Bone marrow (tissue), 2 donors: ENCODE measurements at regions not wholly inside any gene's neighbourhood (a gene's known extent, or its start where the extent isn't known, plus 50 kb on each side); places are given as distances from the start of the nearest gene placed in this dataset.
"Not testable (repeated sequence)": the region's sequence is repeated elsewhere in the genome, so short reads cannot be mapped to it uniquely, and the experiment has no call there.

Source experiments
- DNase-seq, 2 donors: peaks; one replicate each; lab custom pipeline; 2025; lab: John Stamatoyannopoulos, UW

GRCh38 chr7:118802726-118803125 is 578.2 kb downstream of the ANKRD7 start:
- no peak for DNase-seq

DNA sequence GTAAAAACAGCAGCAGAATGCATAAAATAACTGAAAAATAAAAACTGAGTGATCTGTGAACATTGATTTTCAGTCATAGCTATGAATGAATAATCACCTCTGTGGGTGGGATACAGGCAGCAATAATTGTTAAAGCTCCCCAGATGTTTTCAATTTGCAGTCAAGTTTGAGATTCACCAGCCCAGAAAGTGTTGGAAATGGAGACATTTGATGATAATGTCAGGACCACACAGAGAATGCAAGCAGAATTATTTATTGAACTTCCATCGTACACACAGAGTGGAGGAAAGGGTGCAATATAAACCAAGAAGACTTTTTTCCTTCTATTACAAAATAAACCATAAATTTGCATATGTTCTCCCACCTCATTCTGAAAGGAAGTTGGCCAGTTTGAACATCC is 601.7 kb downstream of the ANKRD7 start:
- no peak for DNase-seq

- no peak for DNase-seq
These were observed 612.4 kb downstream of the ANKRD7 start for GRCh38 chr7:118836933-118837332.

DNA sequence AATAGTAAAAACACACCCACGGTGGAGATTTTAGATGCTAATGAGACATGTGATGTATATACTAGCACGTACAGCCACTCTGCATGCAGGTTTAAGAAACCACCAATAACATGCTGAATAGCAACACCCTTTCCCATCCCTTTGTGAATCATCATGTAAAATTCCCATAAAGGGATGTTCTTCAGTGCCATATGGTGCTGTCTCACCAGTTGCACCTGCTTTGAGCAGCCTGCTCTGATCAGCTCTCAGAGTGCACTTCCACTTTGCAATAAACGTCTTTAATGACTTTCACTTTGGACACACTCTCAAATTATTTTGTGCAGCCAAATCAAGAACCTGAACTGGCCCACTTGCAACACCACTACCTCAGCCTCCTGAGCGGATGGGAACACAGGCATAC is 615.0 kb downstream of the ANKRD7 start:
- no peak for DNase-seq

GRCh38 chr7:118843456-118843855 is 619.0 kb downstream of the ANKRD7 start:
- no peak for DNase-seq

DNA sequence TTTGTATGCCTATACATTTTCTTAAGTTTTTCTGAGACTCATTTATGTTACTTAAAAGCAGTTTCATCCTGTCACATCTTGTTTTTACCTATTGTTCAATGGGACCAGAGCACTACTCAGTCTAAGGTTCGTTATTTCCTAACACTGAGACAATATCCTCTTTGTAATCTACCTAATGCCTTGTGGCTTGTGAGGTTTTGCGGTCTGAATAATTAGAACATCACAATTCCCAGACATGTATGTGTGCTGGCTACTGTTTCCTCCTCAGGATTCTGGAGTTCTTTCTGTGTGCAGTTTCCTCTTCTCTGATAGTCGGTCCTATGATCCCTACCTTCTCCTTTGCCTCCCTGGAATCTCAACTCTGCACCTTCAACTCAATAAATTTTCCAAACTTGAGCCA is 620.2 kb downstream of the ANKRD7 start:
- DNase-seq, result no peak

- DNase-seq, result no peak
These were observed 621.3 kb downstream of the ANKRD7 start for GRCh38 chr7:118845791-118846190.

- DNase-seq, result no peak
These were observed 622.5 kb downstream of the ANKRD7 start for GRCh38 chr7:118846977-118847376.

DNA sequence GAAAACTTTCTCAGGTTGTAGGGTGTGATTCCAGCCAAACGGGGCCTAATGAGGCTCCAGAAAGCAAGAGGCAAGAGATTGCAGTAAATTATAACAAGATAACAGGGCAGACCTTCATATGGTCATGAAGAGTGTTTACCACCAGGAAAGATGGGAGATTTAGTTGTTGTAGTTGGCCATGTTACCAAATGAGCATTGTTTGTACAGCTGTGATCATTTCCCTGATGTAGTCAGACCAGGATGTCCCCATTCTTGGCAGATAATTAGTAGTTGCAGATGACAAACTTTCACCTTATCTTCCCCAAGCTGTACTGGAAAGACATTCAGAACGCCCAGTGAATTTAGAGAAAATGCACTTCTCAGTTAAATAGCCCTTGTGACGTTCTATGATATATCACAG is 630.8 kb downstream of the ANKRD7 start:
- DNase-seq, result no peak

DNA sequence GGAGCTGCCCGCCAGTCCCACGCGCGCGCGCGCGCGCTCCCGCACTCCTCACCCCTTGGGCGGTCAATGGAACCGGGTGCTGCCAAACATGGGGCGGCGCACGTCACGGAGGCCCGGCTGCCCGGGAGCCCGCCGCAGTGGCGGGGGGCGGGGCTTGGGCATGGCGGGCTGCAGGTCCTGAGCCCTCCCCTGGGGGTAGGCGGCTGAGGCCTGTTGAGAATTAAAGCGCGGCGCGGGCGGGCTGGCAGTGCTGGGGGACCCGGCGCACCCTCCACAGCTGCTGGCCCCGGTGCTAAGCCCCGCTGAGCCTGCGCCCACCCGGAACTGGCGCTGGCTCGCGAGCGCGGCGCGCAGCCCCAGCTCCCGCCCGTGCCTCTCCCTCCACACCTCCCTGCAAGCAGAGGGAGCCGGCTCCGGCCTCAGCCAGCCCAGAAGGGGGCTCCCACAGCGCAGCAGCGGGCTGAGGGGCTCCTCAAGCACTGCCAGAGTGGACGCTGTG is 634.2 kb downstream of the ANKRD7 start:
- DNase-seq, result no peak

DNA sequence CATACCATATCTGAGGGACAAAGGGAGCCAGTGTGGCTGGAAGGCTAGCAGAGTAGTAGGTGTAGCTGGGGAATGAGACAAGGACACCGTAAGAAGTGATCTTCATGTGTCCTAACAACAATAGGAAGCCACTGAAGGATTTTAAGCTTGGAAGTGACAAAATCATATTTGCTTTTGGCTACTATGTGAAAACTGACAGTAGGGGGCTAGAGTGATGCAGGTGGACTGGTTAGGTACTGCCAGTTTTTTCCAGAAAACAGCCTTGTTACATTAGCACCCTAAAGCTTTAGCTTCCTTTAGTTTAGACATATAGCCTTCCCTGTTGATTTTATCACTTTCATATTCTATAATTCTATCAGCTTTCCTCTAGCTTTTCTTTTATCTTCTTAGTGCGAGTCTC is 637.1 kb downstream of the ANKRD7 start:
- no peak for DNase-seq

- no peak for DNase-seq
These were observed 638.2 kb downstream of the ANKRD7 start for GRCh38 chr7:118862740-118863139.

DNA sequence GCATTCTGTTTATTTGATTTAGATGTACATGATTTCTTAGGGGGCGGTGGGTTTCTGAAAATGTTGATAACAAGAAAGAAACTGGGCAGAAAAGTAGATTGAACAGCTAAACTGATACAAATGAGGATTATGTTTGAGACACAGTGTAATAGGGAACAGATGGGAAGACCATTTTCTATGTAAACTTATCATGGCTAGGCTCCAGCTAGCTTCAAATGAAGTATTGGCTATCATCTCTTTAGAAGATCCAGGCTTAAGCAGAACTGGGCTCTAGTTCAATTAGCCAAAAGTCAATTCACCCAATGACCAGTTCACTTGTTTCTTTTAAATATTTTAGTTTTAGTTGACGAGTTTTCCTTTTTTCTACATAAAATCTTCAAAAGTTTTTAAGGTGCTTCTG is 639.5 kb downstream of the ANKRD7 start:
- no peak for DNase-seq

- no peak for DNase-seq
These were observed 643.4 kb downstream of the ANKRD7 start for GRCh38 chr7:118867860-118868259.

DNA sequence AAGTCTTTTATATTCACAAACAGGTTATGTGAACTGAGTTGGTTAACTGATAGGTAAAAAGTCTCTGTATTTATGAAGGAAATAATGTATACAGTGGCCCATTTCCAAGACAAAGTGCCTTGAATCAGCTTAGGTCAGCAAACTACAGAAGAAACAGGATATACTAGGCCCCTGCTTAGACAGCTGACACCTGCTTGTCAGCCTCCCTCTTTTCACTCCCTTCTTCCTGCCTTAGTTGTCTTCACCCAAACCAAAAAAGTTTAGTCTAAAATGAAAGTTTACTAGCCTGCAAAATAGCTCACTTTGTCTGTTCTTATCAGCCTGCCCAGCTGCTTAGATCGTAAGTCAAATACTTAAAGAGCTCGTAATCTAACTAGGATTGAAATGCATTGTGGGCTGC is 644.6 kb downstream of the ANKRD7 start:
- peak in 1 of 2 donors; percentile 19 for DNase-seq

GRCh38 chr7:118870187-118870586 is 645.7 kb downstream of the ANKRD7 start:
- no peak for DNase-seq

DNA sequence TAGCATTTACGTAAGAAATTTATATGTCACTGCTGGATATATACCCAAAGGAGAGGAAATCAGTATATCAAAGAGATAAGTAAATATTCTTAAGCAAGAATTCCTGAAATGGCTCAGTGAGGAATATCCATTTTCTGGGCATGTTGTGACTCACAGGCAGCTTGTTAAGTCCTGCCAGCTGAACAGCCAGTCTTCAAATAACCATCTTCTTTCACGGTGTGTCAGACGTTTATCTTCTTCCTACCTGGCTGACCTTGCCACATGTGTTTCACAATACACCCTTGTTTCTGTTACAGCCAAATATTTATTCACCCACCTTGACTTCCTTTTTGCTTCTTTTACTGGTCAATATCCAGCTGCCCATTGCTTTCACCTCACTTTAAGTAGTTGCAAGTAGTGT is 648.1 kb downstream of the ANKRD7 start:
- no peak for DNase-seq

DNA sequence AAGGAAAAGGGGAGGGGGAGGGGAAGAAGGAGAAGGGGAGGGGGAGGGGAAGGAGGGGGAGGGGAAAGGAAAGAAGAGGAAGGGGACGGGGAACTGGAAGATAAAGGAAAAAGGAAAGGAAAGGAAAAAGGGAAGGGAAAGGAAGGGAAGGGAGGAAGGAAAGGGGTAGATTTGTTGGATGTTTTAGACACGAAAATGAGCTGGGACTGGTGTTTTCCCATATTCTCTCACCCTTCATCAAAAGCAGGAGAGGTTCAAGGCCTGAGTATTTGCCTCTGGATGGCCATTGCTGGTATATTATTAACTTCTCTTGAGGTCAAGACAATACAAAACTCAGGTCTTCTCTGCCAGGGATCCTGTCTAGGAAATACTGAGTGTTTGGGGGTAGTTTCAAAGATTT is 652.7 kb downstream of the ANKRD7 start:
- no peak for DNase-seq

- no peak for DNase-seq
These were observed 653.8 kb downstream of the ANKRD7 start for GRCh38 chr7:118878336-118878735.

GRCh38 chr7:118898284-118898683 is 673.8 kb downstream of the ANKRD7 start:
- no peak for DNase-seq

GRCh38 chr7:118902600-118902999 is 678.1 kb downstream of the ANKRD7 start:
- no peak for DNase-seq

GRCh38 chr7:118907911-118908527 is 683.5 kb downstream of the ANKRD7 start:
- no peak for DNase-seq

GRCh38 chr7:118916120-118916519 is 691.6 kb downstream of the ANKRD7 start:
- DNase-seq, result not testable (repeated sequence)

GRCh38 chr7:118918556-118918955 is 694.1 kb downstream of the ANKRD7 start:
- DNase-seq, result no peak
